SU-DHL-6 (cell line): ENCODE measurements at regions not wholly inside any gene's neighbourhood (a gene's known extent, or its start where the extent isn't known, plus 50 kb on each side); places are given as distances from the start of the nearest gene placed in this dataset.

Source experiments
- H2AFZ ChIP-seq: fragments of 200-600 bp; sonication (generic); 2 replicates; pipeline ENCODE4 v1.6.1; 2014; ENCODE audit warnings: low read depth, mild to moderate bottlenecking, moderate library complexity, mixed read lengths, antibody characterized with exemption, low read length; ENCODE audit not compliant: severe bottlenecking
- H3F3A ChIP-seq: fragments of 200-600 bp; shearing (Covaris generic); 2 replicates; pipeline ENCODE4 v1.6.0; 2016; ENCODE audit warnings: antibody characterized with exemption, mild to moderate bottlenecking; ENCODE audit not compliant: insufficient read depth
- H3K27ac ChIP-seq: fragments of 200-600 bp; sonication (generic); 2 replicates; pipeline ENCODE4 v1.5.1; 2016; ENCODE audit warnings: low read depth, mild to moderate bottlenecking, low read length, moderate library complexity, mixed read lengths
- H3K27me3 ChIP-seq: fragments of 200-600 bp; sonication (generic), shearing (Covaris generic); 2 replicates; pipeline ENCODE4 v1.6.0; 2014; ENCODE audit warnings: mild to moderate bottlenecking, low read length
- H3K36me3 ChIP-seq: fragments of 200-600 bp; sonication (generic); 2 replicates; pipeline ENCODE4 v1.6.1; 2014; ENCODE audit warnings: mild to moderate bottlenecking, low read length, mixed read lengths
- H3K4me2 ChIP-seq: fragments of 300-600, 200-600 bp; shearing (Covaris generic), sonication (generic); 2 replicates; pipeline ENCODE4 v1.6.0; 2014; ENCODE audit warnings: low read length, low read depth, mild to moderate bottlenecking; ENCODE audit not compliant: poor library complexity, severe bottlenecking
- H3K4me3 ChIP-seq: fragments of 200-600 bp; sonication (generic); 2 replicates; pipeline ENCODE4 v1.5.1; 2014; ENCODE audit warnings: antibody characterized with exemption, low read length, mild to moderate bottlenecking, mixed read lengths; ENCODE audit not compliant: insufficient read depth, poor library complexity, severe bottlenecking
- H3K79me2 ChIP-seq: fragments of 200-600 bp; sonication (generic); 2 replicates; pipeline ENCODE4 v1.6.1; 2014; ENCODE audit warnings: mild to moderate bottlenecking, low read length, moderate library complexity; ENCODE audit not compliant: insufficient read depth
- H3K9ac ChIP-seq: fragments of 200-600 bp; sonication (generic); 2 replicates; pipeline ENCODE4 v1.7.0; 2014; ENCODE audit warnings: mild to moderate bottlenecking, low read length
- H3K9me2 ChIP-seq: fragments of 200-600 bp; sonication (generic); replicated peaks from 2 replicates; pipeline ENCODE4 v1.6.1; 2014; ENCODE audit warnings: low read length; ENCODE audit not compliant: insufficient read depth
- H3K9me3 ChIP-seq: fragments of 200-600 bp; sonication (generic); 2 replicates; pipeline ENCODE4 v1.6.1; 2014; ENCODE audit warnings: low read length, mixed read lengths; ENCODE audit not compliant: insufficient read depth
- H4K20me1 ChIP-seq: fragments of 200-600 bp; sonication (generic); 2 replicates; pipeline ENCODE4 v1.6.1; 2014; ENCODE audit warnings: low read depth, mild to moderate bottlenecking, antibody characterized with exemption, low read length, moderate library complexity, mixed read lengths
- EZH2phosphoT487 ChIP-seq: fragments of 200-600 bp; sonication (generic), shearing (Covaris generic); conservative IDR thresholded peaks from 2 replicates; pipeline ENCODE4 v1.6.1; 2018; ENCODE audit warnings: mild to moderate bottlenecking, antibody characterized with exemption, low read length, moderate library complexity, mixed read lengths
- TF ChIP-seq, protein P1 (sequence below): fragments of 200-600 bp; sonication (generic); IDR thresholded peaks from one replicate; pipeline ENCODE4 v1.5.1; 2017; ENCODE audit warnings: antibody characterized with exemption, mild to moderate bottlenecking, low read length, moderate library complexity; ENCODE audit not compliant: insufficient read depth, poor library complexity, severe bottlenecking

DNA sequence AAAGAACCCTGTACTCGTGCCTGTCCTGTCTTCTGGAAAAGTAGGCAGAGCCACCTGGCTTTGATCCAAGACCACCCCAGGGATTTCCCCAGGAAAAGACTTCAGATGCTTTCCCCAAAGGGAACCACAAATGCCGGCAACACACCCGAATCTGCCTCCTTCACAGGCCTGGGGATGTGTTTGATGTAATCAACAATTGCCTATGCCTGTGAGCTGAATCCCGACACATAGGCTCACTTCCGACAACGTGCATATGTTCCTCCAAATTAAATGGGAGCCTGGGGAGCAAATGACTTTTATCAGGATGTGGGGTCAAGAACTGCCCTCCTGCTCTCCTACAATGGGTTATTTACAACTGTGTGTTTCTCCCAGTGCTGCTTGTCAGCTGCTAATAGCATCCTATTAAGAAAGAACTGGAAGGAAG lies 535.2 kb upstream of the CDH11 start:
- Histone ChIP-seq H3K4me2 (no peak overlapping the region), H3K36me3 (no peaks in the 10 kb centered on the region), H4K20me1 (no peaks in the 10 kb centered on the region), H3K9me3 (no peaks in the 10 kb centered on the region), H3K9ac (no peak overlapping the region), H3K79me2 (no peaks in the 10 kb centered on the region), H3K27ac (no peak overlapping the region), H3K27me3 (no peaks in the 10 kb centered on the region), H2AFZ (no peak overlapping the region), H3K9me2 (no peaks in the 10 kb centered on the region), H3F3A (no peaks in the 10 kb centered on the region), H3K4me3 (no peak overlapping the region)
- TF ChIP-seq, protein P1, sequence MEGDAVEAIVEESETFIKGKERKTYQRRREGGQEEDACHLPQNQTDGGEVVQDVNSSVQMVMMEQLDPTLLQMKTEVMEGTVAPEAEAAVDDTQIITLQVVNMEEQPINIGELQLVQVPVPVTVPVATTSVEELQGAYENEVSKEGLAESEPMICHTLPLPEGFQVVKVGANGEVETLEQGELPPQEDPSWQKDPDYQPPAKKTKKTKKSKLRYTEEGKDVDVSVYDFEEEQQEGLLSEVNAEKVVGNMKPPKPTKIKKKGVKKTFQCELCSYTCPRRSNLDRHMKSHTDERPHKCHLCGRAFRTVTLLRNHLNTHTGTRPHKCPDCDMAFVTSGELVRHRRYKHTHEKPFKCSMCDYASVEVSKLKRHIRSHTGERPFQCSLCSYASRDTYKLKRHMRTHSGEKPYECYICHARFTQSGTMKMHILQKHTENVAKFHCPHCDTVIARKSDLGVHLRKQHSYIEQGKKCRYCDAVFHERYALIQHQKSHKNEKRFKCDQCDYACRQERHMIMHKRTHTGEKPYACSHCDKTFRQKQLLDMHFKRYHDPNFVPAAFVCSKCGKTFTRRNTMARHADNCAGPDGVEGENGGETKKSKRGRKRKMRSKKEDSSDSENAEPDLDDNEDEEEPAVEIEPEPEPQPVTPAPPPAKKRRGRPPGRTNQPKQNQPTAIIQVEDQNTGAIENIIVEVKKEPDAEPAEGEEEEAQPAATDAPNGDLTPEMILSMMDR = no peak
- TF ChIP-seq EZH2phosphoT487 = no peak

DNA sequence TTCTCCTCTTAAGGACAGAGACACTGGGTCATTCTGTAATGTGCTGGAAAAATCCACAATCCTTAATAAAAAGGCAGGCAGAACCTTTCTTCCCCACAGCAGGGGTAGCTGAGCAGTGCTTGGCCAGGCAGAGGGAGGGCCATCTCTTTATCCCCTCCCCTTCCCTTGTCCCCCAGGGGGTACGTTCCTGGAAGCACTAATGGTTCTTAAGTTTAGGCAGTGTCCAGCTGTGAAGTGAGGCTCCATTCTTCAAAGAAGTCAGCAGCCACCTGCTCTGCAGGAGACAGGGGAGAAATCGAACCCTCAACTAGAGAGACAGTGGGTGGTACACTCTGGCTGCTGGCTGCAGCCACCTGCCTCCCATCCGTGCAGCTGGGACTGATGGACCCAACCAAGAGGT lies 533.9 kb upstream of the CDH11 start:
- H2AFZ ChIP-seq = no peak overlapping the region
- H3K27me3 ChIP-seq = no peaks in the 10 kb centered on the region
- no peaks in the 10 kb centered on the region for H3K36me3 ChIP-seq
- H3F3A ChIP-seq = no peaks in the 10 kb centered on the region
- H4K20me1 ChIP-seq = no peaks in the 10 kb centered on the region
- H3K4me3 ChIP-seq = no peak overlapping the region
- H3K9ac ChIP-seq = no peak overlapping the region
- no peak overlapping the region for H3K4me2 ChIP-seq
- no peaks in the 10 kb centered on the region for H3K9me3 ChIP-seq
- H3K79me2 ChIP-seq = no peaks in the 10 kb centered on the region
- no peak overlapping the region for H3K27ac ChIP-seq
- TF ChIP-seq, protein P1 = no peak
- no peak for TF ChIP-seq EZH2phosphoT487
- no peaks in the 10 kb centered on the region for H3K9me2 ChIP-seq

DNA sequence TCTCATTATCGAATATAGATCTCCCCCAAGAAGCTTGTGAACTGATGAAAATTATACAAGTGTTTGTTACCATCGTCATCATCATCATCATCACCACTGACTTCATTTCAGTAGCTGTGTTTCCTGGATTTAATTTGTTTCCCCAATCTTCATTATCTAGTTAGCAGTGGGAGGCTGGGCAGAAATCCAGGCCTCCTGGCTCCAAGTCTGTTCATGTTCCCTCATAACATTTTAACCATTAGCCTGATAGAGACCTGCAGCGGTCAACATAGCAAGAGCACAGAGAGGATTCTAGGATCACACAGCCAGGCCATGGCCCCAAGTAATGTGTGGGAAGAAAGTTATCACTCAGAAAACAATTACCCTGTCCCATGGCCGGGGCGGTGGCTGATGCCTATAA lies 526.2 kb upstream of the CDH11 start:
- H3K27ac ChIP-seq = no peak overlapping the region
- H3K4me3 ChIP-seq = no peak overlapping the region
- H3K9ac ChIP-seq = no peak overlapping the region
- no peaks in the 10 kb centered on the region for H4K20me1 ChIP-seq
- no peaks in the 10 kb centered on the region for H3K27me3 ChIP-seq
- no peaks in the 10 kb centered on the region for H3K9me3 ChIP-seq
- H3K9me2 ChIP-seq = no peaks in the 10 kb centered on the region
- no peaks in the 10 kb centered on the region for H3K36me3 ChIP-seq
- no peak for TF ChIP-seq EZH2phosphoT487
- TF ChIP-seq, protein P1 = no peak
- no peak overlapping the region for H3K4me2 ChIP-seq
- H3K79me2 ChIP-seq = no peaks in the 10 kb centered on the region
- H3F3A ChIP-seq = no peaks in the 10 kb centered on the region
- H2AFZ ChIP-seq = no peak overlapping the region
